Effector CD8-positive, alpha-beta T cell (primary cell): ENCODE measurements at regions not wholly inside any gene's neighbourhood (a gene's known extent, or its start where the extent isn't known, plus 50 kb on each side); places are given as distances from the start of the nearest gene placed in this dataset.

Source experiments
- DNase-seq: peaks from one replicate; lab custom pipeline; 2025; lab: John Stamatoyannopoulos, UW

- DNase-seq, result no peak
Observed at GRCh38 chr12:128123096-128123495, 143.9 kb upstream of the TMEM132C start.

DNA sequence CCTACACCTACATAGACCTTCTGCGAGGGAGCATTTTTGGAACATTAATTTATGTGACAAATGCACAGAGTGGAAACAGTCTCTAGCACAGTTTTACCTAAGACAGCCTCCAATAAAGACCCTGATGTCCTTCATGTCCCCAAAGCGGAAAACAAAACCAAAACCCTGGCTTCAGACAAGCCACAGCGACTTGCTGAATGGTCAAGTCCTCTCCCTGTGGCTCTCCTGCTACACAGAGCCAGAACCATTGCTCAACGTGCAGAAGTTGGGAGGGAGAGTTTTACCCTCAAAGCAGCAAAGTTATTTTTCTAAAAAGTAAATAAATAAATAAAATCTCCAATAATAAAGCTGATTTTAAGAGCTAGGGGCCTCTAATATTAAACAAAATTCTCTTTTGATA, 135.0 kb upstream of the TMEM132C start:
- no peak for DNase-seq

GRCh38 chr12:128133321-128134073, 133.5 kb upstream of the TMEM132C start:
- DNase-seq, result no peak

GRCh38 chr12:128137140-128137539, 129.8 kb upstream of the TMEM132C start:
- no peak for DNase-seq

GRCh38 chr12:128138125-128138524, 128.8 kb upstream of the TMEM132C start:
- DNase-seq, result no peak

DNA sequence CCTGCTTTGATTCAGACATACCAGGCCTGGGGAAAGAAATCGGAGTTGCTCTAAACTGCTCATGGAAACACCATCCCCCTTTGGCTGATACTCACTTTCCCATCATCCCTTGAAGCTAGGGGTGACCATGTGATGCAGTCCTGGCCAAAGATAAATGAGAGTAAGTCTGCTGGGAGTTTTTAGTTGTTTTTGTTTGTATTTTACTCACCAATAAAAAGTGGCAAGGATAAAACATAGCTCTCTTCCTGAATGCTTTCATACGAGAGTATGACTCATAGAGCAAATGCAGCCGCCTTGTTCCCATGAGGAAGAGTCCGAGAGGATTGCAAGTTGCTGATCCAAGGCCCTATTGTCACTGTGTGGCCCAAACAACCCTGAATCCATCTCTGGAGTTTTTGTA, 126.4 kb upstream of the TMEM132C start:
- no peak for DNase-seq

- no peak for DNase-seq
Observed at GRCh38 chr12:128150961-128151360, 116.0 kb upstream of the TMEM132C start.

- DNase-seq, result no peak
Observed at GRCh38 chr12:128155571-128155970, 111.4 kb upstream of the TMEM132C start.

DNA sequence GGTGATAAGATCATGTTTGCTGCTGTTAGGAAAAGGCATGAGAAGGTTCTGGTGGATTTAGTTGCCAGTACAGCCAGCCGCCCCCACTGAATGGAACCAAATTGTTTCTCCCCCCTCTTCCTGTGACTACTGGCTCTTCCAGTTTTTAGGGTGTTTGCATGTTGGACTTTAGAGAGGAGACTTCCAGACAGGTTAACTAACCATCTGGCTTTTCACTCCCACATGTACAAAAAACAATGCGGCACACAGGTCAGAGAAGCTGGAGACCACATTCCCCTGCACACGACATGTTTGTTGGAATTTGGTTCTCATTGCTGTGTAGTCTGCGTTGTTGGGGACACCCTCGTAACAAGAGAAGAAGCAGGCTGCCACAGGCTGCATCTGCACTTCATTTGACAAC, 103.9 kb upstream of the TMEM132C start:
- no peak for DNase-seq

DNA sequence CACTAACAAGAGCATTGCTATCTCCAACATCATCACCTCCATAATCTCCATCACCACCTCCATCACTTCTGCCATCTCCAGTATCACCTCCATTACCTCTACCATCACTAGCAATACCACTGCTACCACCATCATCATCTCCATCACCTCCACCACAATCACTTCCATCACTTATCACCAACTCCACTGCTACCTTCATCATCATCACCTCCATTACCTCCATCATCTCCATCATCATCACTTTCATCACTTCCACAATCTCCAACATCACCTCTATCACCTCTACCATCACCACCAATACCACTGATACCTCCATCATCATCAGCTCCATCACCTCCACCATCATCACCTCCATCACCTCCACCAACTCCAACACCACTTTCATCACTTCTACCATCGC, 102.4 kb upstream of the TMEM132C start:
- no peak for DNase-seq

DNA sequence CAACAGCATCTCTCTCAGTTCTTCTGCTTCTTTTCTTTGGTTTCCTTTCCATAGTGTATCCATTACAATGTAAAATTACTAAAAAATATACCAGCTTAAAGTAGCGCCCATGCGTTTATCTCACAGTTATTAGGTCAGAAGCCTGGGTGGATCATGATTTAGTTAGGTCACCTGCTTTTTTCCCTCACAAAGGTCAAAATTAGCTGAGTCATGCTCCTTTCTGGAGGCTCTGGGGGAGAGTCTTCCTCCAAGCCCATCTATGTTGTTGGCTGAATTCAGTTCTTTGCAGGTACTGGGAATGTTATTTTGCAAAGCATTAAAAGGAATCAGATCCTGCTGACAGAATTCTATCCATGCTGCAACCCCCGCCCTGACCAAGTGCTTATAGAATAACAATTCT, 101.6 kb upstream of the TMEM132C start:
- DNase-seq, result no peak

DNA sequence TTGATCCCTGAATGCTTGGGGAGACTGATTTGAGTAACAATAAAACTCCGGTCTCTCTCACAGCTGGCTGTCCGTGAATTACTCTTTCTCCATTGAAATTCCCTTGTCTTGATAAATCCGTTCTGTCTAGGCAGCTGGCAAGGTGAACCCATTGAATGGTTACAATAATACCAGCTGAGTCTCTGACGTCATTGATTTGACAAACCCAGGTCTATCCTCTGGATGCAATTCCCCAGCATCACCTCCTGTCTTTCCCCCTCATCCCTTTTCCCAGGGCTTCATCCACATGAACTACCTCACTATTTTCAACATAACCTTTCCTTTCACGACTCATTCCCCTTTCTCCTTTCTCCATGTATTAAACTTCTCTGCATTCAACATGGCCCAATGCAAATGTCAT, 98.7 kb upstream of the TMEM132C start:
- DNase-seq, result no peak

DNA sequence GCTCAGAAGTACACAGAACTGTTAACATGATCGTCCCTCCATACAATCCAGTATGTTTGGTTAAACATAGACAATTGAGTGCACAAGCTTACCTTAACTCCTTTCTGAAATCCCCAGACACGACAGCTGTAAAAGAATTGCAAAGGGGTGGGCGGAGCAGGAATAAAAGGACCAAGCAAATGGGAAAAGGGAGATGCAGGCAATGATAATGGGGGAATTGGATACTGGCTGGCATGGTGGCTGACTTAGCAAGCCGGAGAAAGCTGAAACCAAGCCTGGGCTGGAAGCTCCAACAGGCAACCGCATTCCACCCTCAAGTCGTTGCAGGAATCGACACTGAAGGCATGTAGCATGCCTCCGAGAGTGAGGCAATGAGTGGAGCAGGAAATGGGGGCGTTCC, 96.8 kb upstream of the TMEM132C start:
- no peak for DNase-seq

GRCh38 chr12:128178565-128178964, 88.4 kb upstream of the TMEM132C start:
- DNase-seq, result no peak

DNA sequence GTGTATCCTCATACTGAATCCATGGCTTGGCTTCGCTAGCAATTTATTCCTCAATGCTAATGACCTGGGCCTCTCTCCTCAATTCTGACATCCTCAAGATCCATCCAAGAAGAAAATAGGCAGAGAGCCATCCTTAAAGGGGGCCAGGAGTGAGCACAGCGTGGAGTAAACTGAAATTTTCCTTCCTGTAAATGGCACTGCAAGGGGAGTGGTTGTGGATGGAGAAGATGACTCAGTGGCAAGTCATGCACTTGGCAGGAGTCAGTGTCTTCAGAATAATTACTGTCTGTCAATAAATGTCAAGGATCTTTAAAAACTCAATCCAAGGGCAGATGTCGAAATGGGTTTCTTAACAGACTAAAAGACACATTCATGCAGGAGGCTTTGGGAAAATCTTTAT, 88.0 kb upstream of the TMEM132C start:
- DNase-seq, result no peak

DNA sequence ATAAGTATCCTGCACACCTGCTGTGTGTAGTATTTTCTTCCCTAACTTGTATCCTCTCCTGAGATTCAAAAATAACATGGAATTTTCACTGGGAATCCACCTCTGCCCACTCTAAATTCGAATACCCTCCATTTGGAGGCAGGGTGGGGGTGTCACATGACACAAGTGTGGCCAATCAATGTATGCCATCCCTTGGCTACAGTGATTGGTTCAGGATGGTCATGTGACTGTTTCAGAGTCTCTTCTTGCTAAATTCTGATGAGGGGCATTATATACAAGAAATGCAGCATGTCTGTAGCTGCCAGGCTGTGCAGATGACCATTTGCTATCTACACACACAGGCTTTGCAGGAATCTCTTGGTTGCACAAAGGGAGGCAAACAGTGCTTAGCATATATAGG, 86.8 kb upstream of the TMEM132C start:
- DNase-seq, result no peak

DNA sequence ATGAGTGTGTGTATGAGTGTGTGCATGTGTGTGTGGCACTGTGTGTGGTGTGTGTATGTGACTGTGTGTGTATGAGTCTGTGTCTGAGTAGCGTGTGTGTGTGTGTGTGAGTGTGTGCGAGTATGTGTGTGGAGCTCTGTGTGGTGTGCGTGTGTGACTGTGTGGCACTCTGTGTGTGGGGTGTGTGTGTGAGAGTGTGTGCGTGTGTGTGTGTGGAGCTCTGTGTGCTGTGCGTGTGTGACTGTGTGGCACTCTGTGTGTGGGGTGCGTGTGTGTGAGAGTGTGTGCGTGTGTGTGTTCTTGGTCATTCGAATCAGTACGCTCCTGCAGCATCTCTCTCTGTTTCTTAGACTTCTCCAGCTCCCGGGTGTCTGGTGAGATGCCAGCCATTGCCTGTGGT, 76.9 kb upstream of the TMEM132C start:
- DNase-seq, result no peak

DNA sequence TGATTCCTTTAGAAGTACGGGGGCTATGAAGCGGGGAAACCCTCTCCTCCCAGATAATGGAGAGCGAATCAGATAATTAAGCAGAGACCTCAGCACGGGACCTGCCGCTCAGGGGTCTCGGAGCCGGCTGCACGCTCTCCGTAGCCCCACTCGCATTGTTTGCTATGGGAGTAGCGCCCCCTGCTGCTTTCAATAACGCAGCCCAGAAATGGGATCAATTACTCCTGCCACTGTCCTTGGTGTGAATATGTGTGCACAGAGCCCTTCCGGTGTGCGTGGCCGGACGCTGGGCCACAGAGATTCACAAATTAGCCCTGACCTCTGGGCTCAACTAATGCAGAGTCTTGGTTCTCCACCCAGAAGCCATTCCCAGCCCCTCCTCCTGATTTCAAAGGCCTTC, 76.4 kb upstream of the TMEM132C start:
- DNase-seq, result no peak

DNA sequence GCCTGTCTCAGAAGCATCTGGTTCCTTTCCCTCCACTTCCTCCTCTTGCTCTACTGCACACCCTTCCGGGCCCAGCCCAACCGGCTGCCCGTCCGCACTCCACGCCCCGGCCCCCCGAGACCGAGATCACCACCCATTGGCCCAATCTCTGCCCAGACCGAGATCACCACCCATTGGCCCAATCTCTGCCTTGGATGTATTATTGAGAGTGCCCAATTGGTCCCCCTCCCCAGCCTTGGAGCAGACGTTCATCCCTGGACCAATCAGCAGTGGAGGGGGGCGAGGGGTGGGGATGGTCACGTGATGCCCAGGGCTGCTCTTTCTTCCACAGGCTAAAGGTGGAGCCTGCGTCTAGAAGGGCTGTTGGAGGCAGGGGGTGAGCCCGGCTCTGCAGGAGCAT, 75.6 kb upstream of the TMEM132C start:
- DNase-seq, result no peak

GRCh38 chr12:128204711-128205110, 62.3 kb upstream of the TMEM132C start:
- no peak for DNase-seq

DNA sequence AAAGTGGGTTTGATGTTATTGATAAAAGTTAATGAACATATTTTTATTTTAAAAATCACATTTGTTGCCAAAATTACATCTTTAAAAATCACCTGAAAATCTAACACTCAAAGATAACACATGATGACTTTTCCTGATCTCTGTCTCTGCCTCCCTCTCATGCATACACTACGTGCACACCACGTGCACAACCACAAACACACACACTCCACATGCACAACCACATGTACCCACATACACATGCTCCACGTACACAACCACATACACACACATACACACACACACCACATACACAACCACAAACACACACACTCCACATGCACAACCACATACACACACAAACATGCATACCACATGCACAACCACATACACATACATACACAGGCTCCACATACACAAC, 61.8 kb upstream of the TMEM132C start:
- DNase-seq, result no peak

DNA sequence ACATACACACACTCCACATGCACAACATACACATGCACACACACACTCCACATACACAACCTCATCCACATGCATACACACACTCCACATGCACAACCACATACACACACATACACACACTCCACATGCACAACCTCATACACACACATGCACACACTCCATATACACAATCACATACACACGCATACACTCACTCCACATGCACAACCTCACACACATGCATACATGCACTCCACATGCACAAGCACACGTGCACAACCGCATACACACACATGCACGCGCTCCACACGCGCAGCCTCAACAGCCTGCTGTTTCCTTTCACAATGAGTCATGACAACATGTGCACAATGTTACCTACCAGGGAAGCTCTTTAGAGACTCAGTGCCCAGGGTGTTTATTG, 61.2 kb upstream of the TMEM132C start:
- DNase-seq, result no peak
